Glutamatergic neuron (in vitro differentiated cells): ENCODE measurements at regions not wholly inside any gene's neighbourhood (a gene's known extent, or its start where the extent isn't known, plus 50 kb on each side); places are given as distances from the start of the nearest gene placed in this dataset.
A peak's percentile ranks its signal among the peaks of the same experiment; 100 is the strongest.
"Not testable (repeated sequence)": the region's sequence is repeated elsewhere in the genome, so short reads cannot be mapped to it uniquely, and the experiment has no call there.

Source experiments
- DNase-seq: peaks from one replicate; pipeline ENCODE4 v3.0.0; 2022
- H3K27ac Mint-ChIP-seq: one replicate; pipeline ENCODE4 v1.8.0; 2020; ENCODE audit warnings: mild to moderate bottlenecking, mixed read lengths, inconsistent platforms; ENCODE audit not compliant: unreplicated experiment
- H3K27me3 Mint-ChIP-seq: one replicate; pipeline ENCODE4 v1.8.0; 2020; ENCODE audit warnings: mild to moderate bottlenecking, moderate library complexity, mixed read lengths, inconsistent platforms; ENCODE audit not compliant: unreplicated experiment
- H3K36me3 Mint-ChIP-seq: one replicate; pipeline ENCODE4 v1.8.0; 2020; ENCODE audit warnings: mild to moderate bottlenecking, mixed read lengths, inconsistent platforms; ENCODE audit not compliant: unreplicated experiment
- H3K4me1 Mint-ChIP-seq: one replicate; pipeline ENCODE4 v1.8.0; 2020; ENCODE audit warnings: mild to moderate bottlenecking, low read depth, mixed read lengths, inconsistent platforms; ENCODE audit not compliant: unreplicated experiment
- H3K4me3 Mint-ChIP-seq: one replicate; pipeline ENCODE4 v1.8.0; 2020; ENCODE audit warnings: mild to moderate bottlenecking, mixed read lengths, inconsistent platforms; ENCODE audit not compliant: unreplicated experiment
- H3K9me3 Mint-ChIP-seq: one replicate; pipeline ENCODE4 v1.8.0; 2020; ENCODE audit warnings: mild to moderate bottlenecking, moderate library complexity, mixed read lengths, inconsistent platforms; ENCODE audit not compliant: unreplicated experiment
- TF ChIP-seq, protein P1 (sequence below): fragments of 200-600 bp; sonication (generic); IDR thresholded peaks from one replicate; pipeline ENCODE4 v1.5.0; 2021; ENCODE audit not compliant: partially characterized antibody, unreplicated experiment

DNA sequence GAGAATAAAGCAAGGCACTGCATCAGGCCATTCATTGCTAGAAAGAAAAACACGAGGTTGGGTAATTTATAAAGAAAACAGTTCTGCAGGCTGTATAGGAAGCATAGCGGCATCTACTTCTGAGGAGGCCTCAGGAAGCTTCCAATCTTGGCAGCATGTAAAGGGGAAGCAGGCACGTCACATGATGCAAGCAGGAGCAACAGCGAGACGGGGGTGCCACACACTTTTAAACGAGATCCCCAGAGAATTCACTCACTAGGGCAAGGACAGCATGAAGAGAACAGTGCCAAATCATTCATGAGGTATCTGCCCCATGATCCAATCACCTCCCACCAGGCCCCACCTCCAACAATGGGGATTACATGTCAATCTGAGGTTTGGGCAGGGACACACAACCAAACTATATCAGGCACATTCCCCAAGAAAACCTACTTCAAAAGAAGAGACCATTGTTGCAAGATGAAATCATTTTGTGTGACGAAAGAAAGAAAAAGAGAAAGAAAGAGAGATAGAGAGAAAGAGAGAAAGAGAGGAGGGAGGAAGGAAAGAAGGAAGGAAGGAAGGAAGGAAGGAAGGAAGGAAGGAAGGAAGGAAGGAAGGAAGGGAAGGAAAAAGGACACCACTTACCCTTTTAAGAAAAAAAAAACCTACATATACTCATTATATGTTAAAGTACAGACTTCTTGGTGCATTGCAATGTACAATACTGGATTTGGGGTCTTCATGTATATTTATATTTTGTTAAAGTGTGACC, 95.9 kb upstream of the PLEKHG1 start:
- no peaks in the 10 kb centered on the region for H3K36me3 Mint-ChIP-seq
- H3K27me3 Mint-ChIP-seq, result no peaks in the 10 kb centered on the region
- no peak for DNase-seq
- H3K9me3 Mint-ChIP-seq, result peaks cover 1% of the 10 kb centered on the region
- H3K27ac Mint-ChIP-seq, result peak overlapping the region; percentile 36
- no peak overlapping the region for H3K4me3 Mint-ChIP-seq
- TF ChIP-seq, protein P1, sequence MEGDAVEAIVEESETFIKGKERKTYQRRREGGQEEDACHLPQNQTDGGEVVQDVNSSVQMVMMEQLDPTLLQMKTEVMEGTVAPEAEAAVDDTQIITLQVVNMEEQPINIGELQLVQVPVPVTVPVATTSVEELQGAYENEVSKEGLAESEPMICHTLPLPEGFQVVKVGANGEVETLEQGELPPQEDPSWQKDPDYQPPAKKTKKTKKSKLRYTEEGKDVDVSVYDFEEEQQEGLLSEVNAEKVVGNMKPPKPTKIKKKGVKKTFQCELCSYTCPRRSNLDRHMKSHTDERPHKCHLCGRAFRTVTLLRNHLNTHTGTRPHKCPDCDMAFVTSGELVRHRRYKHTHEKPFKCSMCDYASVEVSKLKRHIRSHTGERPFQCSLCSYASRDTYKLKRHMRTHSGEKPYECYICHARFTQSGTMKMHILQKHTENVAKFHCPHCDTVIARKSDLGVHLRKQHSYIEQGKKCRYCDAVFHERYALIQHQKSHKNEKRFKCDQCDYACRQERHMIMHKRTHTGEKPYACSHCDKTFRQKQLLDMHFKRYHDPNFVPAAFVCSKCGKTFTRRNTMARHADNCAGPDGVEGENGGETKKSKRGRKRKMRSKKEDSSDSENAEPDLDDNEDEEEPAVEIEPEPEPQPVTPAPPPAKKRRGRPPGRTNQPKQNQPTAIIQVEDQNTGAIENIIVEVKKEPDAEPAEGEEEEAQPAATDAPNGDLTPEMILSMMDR, result no peak
- H3K4me1 Mint-ChIP-seq, result no peaks in the 10 kb centered on the region

DNA sequence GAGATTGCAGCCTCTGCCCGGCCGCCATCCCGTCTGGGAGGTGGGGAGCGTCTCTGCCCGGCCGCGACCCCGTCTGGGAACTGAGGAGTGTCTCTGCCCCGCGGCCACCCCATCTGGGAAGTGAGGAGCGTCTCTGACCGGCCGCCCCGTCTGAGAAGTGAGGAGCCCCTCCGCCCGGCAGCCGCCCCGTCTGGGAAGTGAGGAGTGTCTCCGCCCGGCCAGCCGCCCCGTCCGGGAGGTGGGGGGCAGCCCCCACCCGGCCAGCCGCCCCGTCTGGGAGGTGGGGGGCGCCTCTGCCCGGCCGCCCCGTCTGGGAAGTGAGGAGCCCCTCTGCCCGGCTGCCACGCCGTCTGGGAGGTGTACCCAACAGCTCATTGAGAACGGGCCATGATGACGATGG, 92.3 kb upstream of the PLEKHG1 start:
- not testable (repeated sequence) for H3K4me1 Mint-ChIP-seq, H3K27ac Mint-ChIP-seq, DNase-seq, H3K36me3 Mint-ChIP-seq, H3K27me3 Mint-ChIP-seq, H3K4me3 Mint-ChIP-seq, H3K9me3 Mint-ChIP-seq

DNA sequence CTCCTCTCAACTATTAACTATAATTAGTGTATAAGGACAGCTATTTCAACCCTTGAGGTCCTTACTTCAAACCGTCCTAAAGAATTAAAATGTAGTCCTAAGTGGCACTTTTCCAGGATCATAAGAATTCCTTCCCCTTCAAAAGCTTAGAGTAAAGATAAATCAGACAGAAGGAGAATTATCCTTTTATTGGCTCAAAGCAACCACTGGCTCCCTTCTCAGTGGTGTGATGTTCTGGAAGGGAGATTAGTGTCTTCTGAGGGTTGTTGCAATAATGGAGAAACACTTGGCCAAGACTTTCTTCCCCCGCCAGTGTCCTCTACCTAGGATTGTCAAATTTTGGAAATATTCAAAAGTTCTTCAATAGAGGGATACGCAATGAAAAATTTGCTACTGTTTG, 89.1 kb upstream of the PLEKHG1 start:
- Mint-ChIP-seq H3K36me3 (no peaks in the 10 kb centered on the region), H3K27ac (no peak overlapping the region)

DNA sequence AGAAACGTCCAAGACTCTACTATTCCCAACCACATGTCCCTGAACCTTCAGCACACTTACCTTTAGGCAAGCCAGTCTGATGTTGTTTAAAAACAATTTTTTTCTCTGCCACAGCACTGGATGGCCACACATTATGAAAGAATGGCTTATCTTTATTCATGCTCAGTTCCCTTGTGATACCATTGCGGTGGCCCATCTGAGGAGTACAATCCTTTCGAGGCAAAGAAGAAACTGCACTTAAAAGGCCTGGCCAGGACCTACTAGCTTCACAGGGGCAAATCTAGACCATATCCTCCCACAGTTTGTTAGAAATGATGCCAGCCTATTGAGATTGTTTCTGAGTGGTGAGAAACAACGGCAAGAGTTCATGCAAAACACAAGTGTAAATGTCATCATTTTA, 88.4 kb upstream of the PLEKHG1 start:
- Mint-ChIP-seq H3K9me3 (no peaks in the 10 kb centered on the region), H3K4me1 (no peaks in the 10 kb centered on the region), H3K27me3 (no peaks in the 10 kb centered on the region), H3K4me3 (no peak overlapping the region), H3K27ac (no peak overlapping the region), H3K36me3 (no peaks in the 10 kb centered on the region)
- TF ChIP-seq, protein P1, result no peak
- no peak for DNase-seq

More for the DNA sequence above, 89.1 kb upstream of the PLEKHG1 start:
- no peak for DNase-seq
- TF ChIP-seq, protein P1, result no peak
- no peaks in the 10 kb centered on the region for H3K4me1 Mint-ChIP-seq
- H3K27me3 Mint-ChIP-seq, result no peaks in the 10 kb centered on the region
- H3K9me3 Mint-ChIP-seq, result peaks cover 1% of the 10 kb centered on the region
- no peak overlapping the region for H3K4me3 Mint-ChIP-seq

DNA sequence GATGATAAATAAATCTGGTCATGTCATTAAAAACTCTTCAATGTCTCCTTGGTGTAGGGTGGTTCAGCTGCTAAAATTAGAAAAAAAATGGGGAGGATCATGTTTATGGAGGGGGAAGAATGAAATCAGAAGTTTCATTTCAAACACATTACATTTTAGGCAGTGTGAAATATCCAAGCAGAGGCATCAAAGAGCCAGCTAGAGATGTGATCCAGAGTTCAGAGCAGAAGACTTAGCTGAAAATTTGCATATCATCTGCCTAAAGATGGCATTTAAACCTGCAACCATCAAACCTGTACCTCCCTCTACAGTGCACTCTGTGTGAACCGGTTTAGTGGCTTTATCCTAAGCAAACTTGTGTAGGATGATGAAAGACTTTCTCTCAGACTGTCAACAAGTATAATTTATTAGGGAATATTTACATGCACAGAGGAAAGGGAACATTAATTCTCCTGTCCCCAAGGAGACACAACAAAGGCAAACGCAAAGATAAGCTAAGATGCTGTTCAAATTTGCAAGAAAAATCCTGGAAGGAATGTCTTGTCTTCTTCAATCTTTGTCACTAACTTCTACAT, 84.8 kb upstream of the PLEKHG1 start:
- Mint-ChIP-seq H3K27ac (no peak overlapping the region), H3K4me3 (no peak overlapping the region), H3K36me3 (peaks cover 8% of the 10 kb centered on the region), H3K4me1 (no peaks in the 10 kb centered on the region), H3K9me3 (no peaks in the 10 kb centered on the region), H3K27me3 (peaks cover 3% of the 10 kb centered on the region)
- DNase-seq, result no peak
- TF ChIP-seq, protein P1, result no peak
